HG03108 (cell line): ENCODE measurements at regions not wholly inside any gene's neighbourhood (a gene's known extent, or its start where the extent isn't known, plus 50 kb on each side); places are given as distances from the start of the nearest gene placed in this dataset.

Experiments
- ATAC-seq: cut with Tn5 transposase; IDR thresholded peaks from one replicate; pipeline ENCODE4 v1.9.1; 2021; ENCODE audit warnings: moderate library complexity; ENCODE audit not compliant: unreplicated experiment

GRCh38 chr10:52915391-52915790 lies 142.8 kb upstream of the MBL2 start:
- no peak for ATAC-seq

DNA sequence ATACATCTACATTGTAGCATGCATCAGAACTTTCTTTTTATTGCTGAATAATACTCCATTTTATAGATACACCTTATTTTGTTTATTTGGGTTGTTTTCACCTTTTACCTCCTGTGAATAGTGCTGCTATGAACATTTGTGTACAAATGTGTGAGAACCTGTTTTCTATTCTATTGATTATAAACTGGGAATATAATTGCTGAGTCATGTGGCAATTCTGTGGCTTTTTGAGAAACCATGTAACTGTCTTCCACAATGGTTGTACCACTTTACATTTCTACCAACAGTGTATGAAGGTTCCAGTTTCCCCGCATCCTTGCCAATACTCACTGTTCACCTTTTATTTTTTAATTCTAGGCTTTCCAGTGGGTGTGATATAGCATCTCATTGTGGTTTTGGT lies 138.6 kb upstream of the MBL2 start:
- ATAC-seq: no peak

GRCh38 chr10:52908478-52908877 lies 135.9 kb upstream of the MBL2 start:
- no peak for ATAC-seq

DNA sequence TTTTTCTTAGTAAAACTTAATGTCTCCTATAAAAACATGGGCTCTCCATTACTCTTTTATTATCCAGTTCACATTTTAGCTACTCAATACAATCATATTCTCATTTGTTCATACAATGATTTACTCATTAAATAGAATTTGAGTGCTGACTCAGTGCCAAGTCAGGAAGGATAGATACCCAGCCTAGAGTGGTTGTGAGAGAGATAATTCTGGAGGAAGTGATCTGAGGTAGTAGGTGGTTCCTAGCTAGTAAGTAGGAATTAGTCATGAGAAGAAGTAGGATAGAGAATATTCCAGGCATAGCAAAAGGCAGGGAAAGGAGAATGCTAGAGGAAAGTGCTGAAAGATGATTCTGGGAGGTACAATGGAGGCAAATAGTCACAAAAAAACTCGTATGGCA lies 133.5 kb upstream of the MBL2 start:
- ATAC-seq: no peak

DNA sequence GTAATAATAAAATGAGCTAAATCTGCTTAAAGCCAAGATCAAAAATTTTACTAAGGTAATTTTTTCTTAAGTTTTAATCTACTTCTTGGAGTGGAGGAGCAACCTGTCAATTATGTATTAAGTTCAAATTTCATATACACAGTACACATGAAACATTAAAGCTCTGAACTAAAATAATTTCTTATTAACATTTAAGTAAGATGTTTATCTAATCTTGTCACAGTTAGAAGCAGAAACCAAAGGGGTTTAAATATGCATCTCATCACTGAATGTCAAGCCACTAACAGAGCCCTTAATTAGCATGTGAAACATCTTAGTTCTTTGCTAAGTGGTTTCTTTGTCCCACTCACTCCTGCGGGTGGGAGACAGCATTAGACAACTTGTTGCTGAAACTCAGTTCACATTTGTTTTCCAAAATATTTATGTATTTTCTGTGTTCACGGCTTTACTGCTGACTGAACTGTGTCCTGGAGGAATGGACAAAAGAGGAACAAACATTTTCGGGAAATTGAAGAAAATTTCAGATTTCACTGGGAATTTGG lies 130.9 kb upstream of the MBL2 start:
- ATAC-seq: no peak

GRCh38 chr10:52900593-52900992 lies 128.0 kb upstream of the MBL2 start:
- ATAC-seq: peak; percentile 89

DNA sequence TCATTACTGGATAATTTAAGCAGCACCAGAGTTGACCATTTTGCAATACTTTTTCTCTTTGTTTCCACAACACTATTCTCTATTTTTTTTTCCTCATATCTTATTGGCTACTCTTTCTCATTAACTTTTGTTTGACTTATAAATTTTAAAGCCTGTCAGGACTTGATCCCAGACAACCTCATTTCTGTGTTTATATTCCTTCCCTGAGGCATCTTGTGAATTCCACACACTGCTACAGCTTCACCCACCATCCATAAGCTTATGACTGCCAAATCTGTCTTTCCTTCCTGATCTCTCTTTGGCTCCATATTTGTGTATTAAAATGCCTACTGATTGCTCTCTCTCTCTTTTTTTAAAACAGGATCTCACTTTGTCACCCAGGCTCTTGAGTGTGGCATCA lies 124.6 kb upstream of the MBL2 start:
- ATAC-seq: no peak

GRCh38 chr10:52895059-52895458 lies 122.5 kb upstream of the MBL2 start:
- ATAC-seq: no peak

- no peak for ATAC-seq
Observed at GRCh38 chr10:52890281-52890680, 117.7 kb upstream of the MBL2 start.

GRCh38 chr10:52889611-52890010 lies 117.0 kb upstream of the MBL2 start:
- no peak for ATAC-seq

DNA sequence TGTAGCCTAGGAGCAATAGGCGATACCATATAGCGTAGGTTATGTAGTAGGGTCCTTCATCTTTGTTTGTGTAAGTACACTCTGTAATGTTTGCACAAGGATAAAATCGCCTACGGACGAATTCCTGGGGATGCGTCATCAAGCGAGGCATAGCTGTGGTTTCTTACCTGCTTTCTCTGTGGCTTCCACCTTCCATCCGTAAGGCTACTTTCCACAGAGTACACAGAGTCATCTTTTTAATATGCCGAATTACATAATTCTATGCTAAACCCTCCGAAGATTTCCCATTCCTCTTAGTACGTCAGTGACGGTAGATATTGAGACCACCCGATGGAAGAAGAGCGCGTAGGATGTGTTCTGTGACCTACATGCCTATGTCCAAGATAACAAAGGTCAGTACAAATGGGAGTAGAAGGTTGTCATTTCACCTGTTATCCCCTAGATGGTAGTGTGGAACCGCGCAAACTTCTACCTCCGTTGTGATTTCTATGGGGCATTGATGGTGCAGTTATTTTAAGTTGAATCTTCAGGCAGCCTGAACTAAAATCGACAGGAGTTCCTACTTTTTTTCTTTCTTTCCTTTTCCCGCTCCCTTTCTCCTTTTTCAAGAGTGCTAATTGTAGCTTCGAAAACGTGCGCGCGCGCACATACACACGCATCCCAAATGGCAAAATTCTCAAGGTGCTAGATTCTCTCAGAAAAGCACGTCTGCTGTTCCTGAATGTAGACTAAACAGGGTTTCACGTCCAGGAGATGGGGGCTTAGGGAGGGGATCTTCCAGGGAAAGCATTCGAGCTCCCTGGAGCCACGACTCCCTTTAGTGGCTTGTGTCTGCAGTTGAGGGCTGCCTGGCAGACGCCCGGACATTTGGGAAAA lies 111.7 kb upstream of the MBL2 start:
- peak; percentile 87 for ATAC-seq

GRCh38 chr10:52879091-52879807 lies 106.7 kb upstream of the MBL2 start:
- ATAC-seq: no peak

DNA sequence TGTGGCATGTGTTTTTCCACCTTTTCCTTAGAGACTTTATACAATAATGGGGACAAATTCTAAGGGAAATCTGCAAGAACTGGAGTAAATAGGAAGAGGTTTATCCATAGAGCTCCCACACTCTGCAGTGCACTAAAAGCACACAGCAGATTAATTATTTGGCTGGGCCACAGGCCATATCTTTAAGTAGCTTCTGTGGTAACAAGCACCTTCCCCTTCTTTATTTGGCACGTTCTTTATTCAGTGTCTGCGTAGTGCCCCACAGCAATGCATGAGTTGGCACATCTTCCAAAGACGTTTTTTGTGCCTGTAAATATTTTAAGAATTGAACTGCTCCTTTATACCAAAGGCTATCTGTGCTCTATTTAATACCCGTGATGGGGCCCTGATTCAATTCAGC lies 104.9 kb upstream of the MBL2 start:
- no peak for ATAC-seq

- ATAC-seq: no peak
Observed at GRCh38 chr10:52875336-52875735, 102.8 kb upstream of the MBL2 start.

GRCh38 chr10:52874581-52874980 lies 102.0 kb upstream of the MBL2 start:
- no peak for ATAC-seq

- ATAC-seq: no peak
Observed at GRCh38 chr10:52871191-52871843, 98.7 kb upstream of the MBL2 start.

DNA sequence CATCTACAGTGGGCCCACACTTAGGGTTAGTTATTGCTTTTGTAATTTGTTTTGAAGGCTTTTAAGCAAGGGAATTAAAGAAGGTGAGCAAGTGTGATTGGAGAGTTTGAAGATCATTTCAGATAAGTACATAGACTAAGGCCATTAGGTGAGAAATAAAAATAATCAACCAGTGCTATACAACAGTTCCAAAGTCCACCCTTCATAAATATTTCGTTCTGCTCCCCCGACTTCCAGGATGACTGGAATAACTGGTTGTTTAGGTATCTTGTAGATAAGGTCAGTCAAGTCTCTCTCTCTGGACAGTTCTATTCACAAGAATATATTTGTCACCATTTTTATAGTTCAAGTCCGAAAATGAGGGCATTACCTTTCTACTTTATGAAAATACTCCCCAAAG lies 98.0 kb upstream of the MBL2 start:
- ATAC-seq: no peak

DNA sequence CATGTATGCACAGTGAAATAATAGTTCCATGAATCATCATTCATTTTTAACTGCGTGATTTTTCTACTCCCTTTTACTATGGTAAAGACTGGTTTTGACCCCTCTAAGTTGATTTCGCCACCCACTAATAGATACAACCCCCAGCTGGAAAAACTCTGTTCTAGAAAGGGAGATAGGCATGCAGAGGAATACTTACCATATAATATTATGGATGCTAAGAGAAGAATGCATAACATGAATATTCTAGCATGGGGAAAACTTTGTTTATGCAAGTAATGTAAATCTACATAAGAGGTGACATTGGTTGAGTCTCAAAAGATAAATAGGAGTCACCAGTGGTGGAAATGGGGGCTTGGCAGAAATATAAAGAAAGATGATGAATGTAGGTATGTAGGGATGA lies 97.3 kb upstream of the MBL2 start:
- ATAC-seq: no peak

- no peak for ATAC-seq
Observed at GRCh38 chr10:52865213-52865612, 92.6 kb upstream of the MBL2 start.

DNA sequence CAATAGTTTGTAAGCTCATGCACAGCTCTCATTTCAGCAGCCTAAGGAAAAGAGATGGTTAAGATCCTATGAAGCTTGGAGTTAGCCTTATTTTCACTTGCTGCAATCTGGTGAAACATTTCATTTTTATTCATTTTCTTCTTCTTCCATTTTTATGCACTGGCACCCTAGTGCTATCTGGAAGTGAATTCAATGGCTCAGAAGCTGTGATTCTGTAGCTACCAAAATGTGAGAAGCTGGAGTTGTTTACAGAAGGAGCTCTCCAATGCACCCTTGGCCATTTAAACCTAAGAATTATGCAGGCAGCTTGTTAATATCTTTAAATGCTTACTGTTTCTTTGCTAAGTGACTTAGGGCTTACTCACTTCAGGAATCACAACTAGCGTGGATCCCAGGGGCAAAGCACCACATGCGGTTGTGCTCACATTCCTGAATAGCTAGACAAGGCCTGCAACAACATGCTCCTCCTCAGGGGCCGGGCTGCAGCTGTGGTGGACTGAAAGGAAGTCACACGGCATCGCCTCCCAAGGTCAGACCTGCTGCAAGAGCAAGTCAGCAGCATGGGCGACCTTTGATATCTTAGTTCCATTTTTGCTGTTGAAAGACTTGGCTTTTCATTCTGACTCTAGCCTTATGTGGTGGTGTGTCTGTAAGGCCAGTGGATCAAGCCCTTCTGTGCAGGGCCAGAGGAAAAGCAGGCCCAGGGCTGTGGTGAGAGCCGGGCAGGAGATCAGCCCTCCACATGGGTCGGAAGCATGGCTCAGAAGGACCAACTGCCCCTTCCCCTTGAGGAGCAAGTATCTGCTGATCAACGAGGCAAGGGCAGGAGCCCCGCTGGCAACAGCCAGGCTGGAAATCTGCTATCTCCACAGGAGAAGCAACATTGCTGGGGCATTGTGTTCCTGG lies 91.9 kb upstream of the MBL2 start:
- ATAC-seq: no peak

GRCh38 chr10:52858722-52859121 lies 86.1 kb upstream of the MBL2 start:
- ATAC-seq: no peak
